ENCODE measurements at regions not wholly inside any gene's neighbourhood (a gene's known extent, or its start where the extent isn't known, plus 50 kb on each side); places are given as distances from the start of the nearest gene placed in this dataset.

- no peaks in the 10 kb centered on the region for H3K79me2 ChIP-seq (ENCODE audit: control insufficient read depth, insufficient read depth, low read length)
- SMC1A ChIA-PET (ENCODE audit: uncharacterized antibody, unreplicated experiment), result no interaction called here
- intact Hi-C loops (cut with micrococcal nuclease; ENCODE audit: unreplicated experiment) (no loop called here), in situ Hi-C loops (cut with MboI) (no loop called here)
- H3K27me3 ChIP-seq (replicated peaks in 1 of 2; ENCODE audit: control insufficient read depth in 2 of 2, insufficient read depth in 2 of 2, low read length in 1 of 2), result no peaks in the 10 kb centered on the region
- DNase-seq (ENCODE audit: low read depth, low spot score) (no peak), FAIRE-seq (no peak), ATAC-seq (no peak)
- RAD21 ChIA-PET (ENCODE audit: unreplicated experiment), result no interaction called here
- WGBS (ENCODE audit: insufficient coverage, insufficient replicate concordance, low lambda C conversion rate, missing lambda C conversion rate), result 12% methylated on average over 4 of the region's 4 CpGs
- POLR2A ChIA-PET, result no interaction called here
- H3K9me3 ChIP-seq (replicated peaks; ENCODE audit: control insufficient read depth, insufficient read depth, low read length), result no peaks in the 10 kb centered on the region
- TF ChIP-seq GATAD2B (conservative IDR thresholded peaks at IDR 0.05; ENCODE audit: low read depth) (no peak), POLR2AphosphoS5 (IDR thresholded peaks at IDR 0.05; ENCODE audit: low read length) (no peak), CBFB (IDR thresholded peaks at IDR 0.05; ENCODE audit: low read depth) (no peak), SREBF1 (IDR thresholded peaks at IDR 0.05; ENCODE audit: low read length) (no peak), IRF5 (IDR thresholded peaks at IDR 0.05; ENCODE audit: borderline replicate concordance) (no peak), NRF1 (conservative IDR thresholded peaks at IDR 0.05; ENCODE audit: low read depth, low read length) (no peak), BCL3 (IDR thresholded peaks at IDR 0.05; ENCODE audit: borderline replicate concordance, insufficient read depth, low read depth, low read length, poor library complexity, severe bottlenecking) (no peak)
- H3K4me1 ChIP-seq (ENCODE audit: control insufficient read depth, insufficient read depth, low read length), result no peaks in the 10 kb centered on the region; the same call in 1 of the 2 replicates
- no TSS peak for BruUV-seq (replicated peaks)
- H4K20me1 ChIP-seq (ENCODE audit: control insufficient read depth, insufficient read depth), result no peaks in the 10 kb centered on the region
- no peak overlapping the region for H3K4me3 ChIP-seq
- CTCF ChIA-PET, result no interaction called here
- H3K9ac ChIP-seq (ENCODE audit: control insufficient read depth, insufficient read depth, low read length), result no peak overlapping the region
- no peak overlapping the region for H2AFZ ChIP-seq (ENCODE audit: control insufficient read depth, low read depth, low read length)
- H3K4me2 ChIP-seq (ENCODE audit: control insufficient read depth, insufficient read depth), result no peak overlapping the region
- no peak overlapping the region for H3K27ac ChIP-seq (ENCODE audit: control insufficient read depth, insufficient read depth)
- no peaks in the 10 kb centered on the region for H3K36me3 ChIP-seq (ENCODE audit: control insufficient read depth in 2 of 2, insufficient read depth in 2 of 2, low read length in 1 of 2)
Measured at GRCh38 chrX:100216083-100216482, 194.0 kb downstream of the PCDH19 start.
